ENCODE measurements at regions not wholly inside any gene's neighbourhood (a gene's known extent, or its start where the extent isn't known, plus 50 kb on each side); places are given as distances from the start of the nearest gene placed in this dataset.

DNA sequence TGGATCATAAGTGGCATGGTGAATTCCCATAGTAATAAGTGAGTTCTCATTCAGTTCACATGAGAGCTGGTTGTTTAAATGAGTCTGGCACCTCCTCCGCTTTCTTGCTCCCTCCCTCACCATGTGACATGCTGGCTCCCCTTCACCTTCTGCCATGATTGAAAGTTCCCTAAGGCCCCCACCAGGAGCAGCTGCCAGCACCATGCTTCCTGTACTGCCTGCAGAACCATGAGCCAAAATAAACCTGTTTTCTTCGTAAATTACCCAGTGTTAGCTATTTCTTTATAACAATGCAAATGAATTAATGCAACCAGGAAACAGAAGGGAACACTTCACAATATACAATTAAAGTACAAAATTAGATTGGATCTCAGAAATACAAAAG, 257.0 kb downstream of the MREG start:
- DNase-seq = no peak
- no peaks in the 10 kb centered on the region for H3K9me3 ChIP-seq

More for the DNA sequence above, 257.0 kb downstream of the MREG start:
- Histone ChIP-seq H3K27ac (ENCODE audit: low read depth in 2 of 2, low read length in 1 of 2) (no peak overlapping the region), H3K79me2 (ENCODE audit: insufficient read depth) (no peaks in the 10 kb centered on the region), H3K4me2 (no peak overlapping the region), H3F3A (replicated peaks; ENCODE audit: insufficient read depth) (peaks cover 9% of the 10 kb centered on the region), H3K9ac (no peak overlapping the region), H4K20me1 (ENCODE audit: insufficient read depth) (no peaks in the 10 kb centered on the region), H2AFZ (ENCODE audit: low read depth) (no peak overlapping the region), H3K36me3 (replicated peaks in 1 of 2; ENCODE audit: control insufficient read depth in 1 of 2, insufficient read depth in 2 of 2, low read length in 1 of 2) (no peaks in the 10 kb centered on the region), H3K9me2 (no peaks in the 10 kb centered on the region), H3K27me3 (ENCODE audit: insufficient read depth) (no peaks in the 10 kb centered on the region), H3K4me3 (ENCODE audit: low read depth in 2 of 2, low read length in 1 of 2) (no peak overlapping the region), H3K4me1 (ENCODE audit: control insufficient read depth in 1 of 2, insufficient read depth in 2 of 2, low read depth in 1 of 2, low read length in 1 of 2) (peaks cover 2 to 8% of the 10 kb centered on the region in 2 experiments; a peak in 2 of 4 replicates)
- WGBS (ENCODE audit: low lambda C conversion rate) = 94% methylated on average over 2 of the region's 2 CpGs
- CTCF ChIA-PET = no interaction called here
- TF ChIP-seq CHD2 (IDR thresholded peaks at IDR 0.05; ENCODE audit: low read length, partially characterized antibody) = no peak
- TF ChIP-seq, protein P1, sequence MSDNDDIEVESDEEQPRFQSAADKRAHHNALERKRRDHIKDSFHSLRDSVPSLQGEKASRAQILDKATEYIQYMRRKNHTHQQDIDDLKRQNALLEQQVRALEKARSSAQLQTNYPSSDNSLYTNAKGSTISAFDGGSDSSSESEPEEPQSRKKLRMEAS (IDR thresholded peaks at IDR 0.05; ENCODE audit: low read depth) = no peak
- TF ChIP-seq, protein P2, sequence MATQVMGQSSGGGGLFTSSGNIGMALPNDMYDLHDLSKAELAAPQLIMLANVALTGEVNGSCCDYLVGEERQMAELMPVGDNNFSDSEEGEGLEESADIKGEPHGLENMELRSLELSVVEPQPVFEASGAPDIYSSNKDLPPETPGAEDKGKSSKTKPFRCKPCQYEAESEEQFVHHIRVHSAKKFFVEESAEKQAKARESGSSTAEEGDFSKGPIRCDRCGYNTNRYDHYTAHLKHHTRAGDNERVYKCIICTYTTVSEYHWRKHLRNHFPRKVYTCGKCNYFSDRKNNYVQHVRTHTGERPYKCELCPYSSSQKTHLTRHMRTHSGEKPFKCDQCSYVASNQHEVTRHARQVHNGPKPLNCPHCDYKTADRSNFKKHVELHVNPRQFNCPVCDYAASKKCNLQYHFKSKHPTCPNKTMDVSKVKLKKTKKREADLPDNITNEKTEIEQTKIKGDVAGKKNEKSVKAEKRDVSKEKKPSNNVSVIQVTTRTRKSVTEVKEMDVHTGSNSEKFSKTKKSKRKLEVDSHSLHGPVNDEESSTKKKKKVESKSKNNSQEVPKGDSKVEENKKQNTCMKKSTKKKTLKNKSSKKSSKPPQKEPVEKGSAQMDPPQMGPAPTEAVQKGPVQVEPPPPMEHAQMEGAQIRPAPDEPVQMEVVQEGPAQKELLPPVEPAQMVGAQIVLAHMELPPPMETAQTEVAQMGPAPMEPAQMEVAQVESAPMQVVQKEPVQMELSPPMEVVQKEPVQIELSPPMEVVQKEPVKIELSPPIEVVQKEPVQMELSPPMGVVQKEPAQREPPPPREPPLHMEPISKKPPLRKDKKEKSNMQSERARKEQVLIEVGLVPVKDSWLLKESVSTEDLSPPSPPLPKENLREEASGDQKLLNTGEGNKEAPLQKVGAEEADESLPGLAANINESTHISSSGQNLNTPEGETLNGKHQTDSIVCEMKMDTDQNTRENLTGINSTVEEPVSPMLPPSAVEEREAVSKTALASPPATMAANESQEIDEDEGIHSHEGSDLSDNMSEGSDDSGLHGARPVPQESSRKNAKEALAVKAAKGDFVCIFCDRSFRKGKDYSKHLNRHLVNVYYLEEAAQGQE (IDR thresholded peaks at IDR 0.05; ENCODE audit: low read depth, low read length) = no peak
- TF ChIP-seq FOSL2 (IDR thresholded peaks at IDR 0.05; ENCODE audit: borderline replicate concordance, low read depth) = no peak
- TF ChIP-seq, protein P3, sequence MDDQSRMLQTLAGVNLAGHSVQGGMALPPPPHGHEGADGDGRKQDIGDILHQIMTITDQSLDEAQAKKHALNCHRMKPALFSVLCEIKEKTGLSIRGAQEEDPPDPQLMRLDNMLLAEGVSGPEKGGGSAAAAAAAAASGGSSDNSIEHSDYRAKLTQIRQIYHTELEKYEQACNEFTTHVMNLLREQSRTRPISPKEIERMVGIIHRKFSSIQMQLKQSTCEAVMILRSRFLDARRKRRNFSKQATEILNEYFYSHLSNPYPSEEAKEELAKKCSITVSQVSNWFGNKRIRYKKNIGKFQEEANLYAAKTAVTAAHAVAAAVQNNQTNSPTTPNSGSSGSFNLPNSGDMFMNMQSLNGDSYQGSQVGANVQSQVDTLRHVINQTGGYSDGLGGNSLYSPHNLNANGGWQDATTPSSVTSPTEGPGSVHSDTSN (IDR thresholded peaks at IDR 0.05) = no peak
- no peak for TF ChIP-seq TCF12 (IDR thresholded peaks at IDR 0.05)
- TF ChIP-seq TAF1 (IDR thresholded peaks at IDR 0.05; ENCODE audit: borderline replicate concordance, low read depth, low read length) = no peak
- TF ChIP-seq NFIC (IDR thresholded peaks at IDR 0.05; ENCODE audit: borderline replicate concordance) = no peak
- TF ChIP-seq RXRA (IDR thresholded peaks at IDR 0.05; ENCODE audit: borderline replicate concordance, low read depth) = no peak
- no peak for TF ChIP-seq RCOR1 (IDR thresholded peaks at IDR 0.05; ENCODE audit: low read length)
- TF ChIP-seq MXI1 (IDR thresholded peaks at IDR 0.05; ENCODE audit: low read depth, low read length) = no peak
- no peak for TF ChIP-seq MEF2A (IDR thresholded peaks at IDR 0.05; ENCODE audit: borderline replicate concordance, low read depth)
- no peak for TF ChIP-seq TEAD4 (IDR thresholded peaks at IDR 0.05; ENCODE audit: borderline replicate concordance, insufficient read depth)
- TF ChIP-seq GABPA (IDR thresholded peaks at IDR 0.05; ENCODE audit: low read depth) = no peak
- TF ChIP-seq, protein P4, sequence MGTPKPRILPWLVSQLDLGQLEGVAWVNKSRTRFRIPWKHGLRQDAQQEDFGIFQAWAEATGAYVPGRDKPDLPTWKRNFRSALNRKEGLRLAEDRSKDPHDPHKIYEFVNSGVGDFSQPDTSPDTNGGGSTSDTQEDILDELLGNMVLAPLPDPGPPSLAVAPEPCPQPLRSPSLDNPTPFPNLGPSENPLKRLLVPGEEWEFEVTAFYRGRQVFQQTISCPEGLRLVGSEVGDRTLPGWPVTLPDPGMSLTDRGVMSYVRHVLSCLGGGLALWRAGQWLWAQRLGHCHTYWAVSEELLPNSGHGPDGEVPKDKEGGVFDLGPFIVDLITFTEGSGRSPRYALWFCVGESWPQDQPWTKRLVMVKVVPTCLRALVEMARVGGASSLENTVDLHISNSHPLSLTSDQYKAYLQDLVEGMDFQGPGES (IDR thresholded peaks at IDR 0.05; ENCODE audit: low read depth, low read length) = no peak
- TF ChIP-seq ELF1 (IDR thresholded peaks at IDR 0.05) = no peak
- POLR2A ChIA-PET = no interaction called here

Measured in SK-N-SH (cell line).